HCT116 (cell line): ENCODE measurements at regions not wholly inside any gene's neighbourhood (a gene's known extent, or its start where the extent isn't known, plus 50 kb on each side); places are given as distances from the start of the nearest gene placed in this dataset.

Experiments
- ATAC-seq: fragments of 200-7000 bp; cut with Tn5 transposase; 2 replicates; pipeline ENCODE4 v1.9.1; 2020; ENCODE audit warnings: mild to moderate bottlenecking, moderate library complexity
- BruUV-seq: library from RNA; stranded (reverse); fragments of 400-500 nt; replicated peaks from 2 replicates; lab custom pipeline; 2021; lab: Mats Ljungman, UMichigan
- CTCF ChIA-PET: fragments of 300-600 bp; sonication (Branson Sonifier 250); formaldehyde crosslinking; loops from one replicate; lab custom pipeline; 2021; ENCODE audit warnings: antibody characterized with exemption; lab: Charles Lee
- POLR2A ChIA-PET: fragments of 300-600, 350-600 bp; sonication (Branson Sonifier 250); formaldehyde crosslinking; loops from one replicate; lab custom pipeline; 2021; ENCODE audit warnings: antibody characterized with exemption; lab: Charles Lee
- RAD21 ChIA-PET, 2 experiments: fragments of 300-600 bp; sonication (Branson Sonifier 250); formaldehyde crosslinking; loops; one replicate each; lab custom pipeline; 2023; ENCODE audit warnings: low total read pairs in 2 of 2; ENCODE audit not compliant: uncharacterized antibody in 2 of 2, unreplicated experiment in 2 of 2, low non-redundant PET in 1 of 2; lab: Charles Lee
- DNase-seq: peaks from one replicate; pipeline ENCODE4 v3.0.0-alpha.2; 2010; ENCODE audit warnings: low read depth, low spot score
- H2AFZ ChIP-seq: fragments of 200-600 bp; shearing (Covaris generic), sonication (generic); 2 replicates; pipeline ENCODE4 v1.6.1; 2017; ENCODE audit warnings: low read depth, mixed run types, mixed read lengths, antibody characterized with exemption, low read length; ENCODE audit not compliant: poor library complexity, severe bottlenecking
- H3K27ac ChIP-seq: 2 replicates; pipeline ENCODE4 v1.5.1; 2012; ENCODE audit warnings: low read depth, low read length
- H3K27me3 ChIP-seq: fragments of 200-600 bp; sonication (generic); 2 replicates; pipeline ENCODE4 v1.6.1; 2016; ENCODE audit warnings: mixed run types, low read length, mixed read lengths; ENCODE audit not compliant: insufficient read depth
- H3K36me3 ChIP-seq, 2 experiments: fragments of 200-500 bp in 1 of 2; fragments of 200-600 bp in 1 of 2; sonication (Bioruptor generic) in 1 of 2; sonication (generic) in 1 of 2; 2 replicates each; pipeline versions ENCODE4 v1.5.1 to v1.6.1; 2014 to 2016; ENCODE audit warnings: low read length in 2 of 2, inconsistent platforms in 1 of 2, mixed read lengths in 1 of 2, mixed run types in 1 of 2; ENCODE audit not compliant: insufficient read depth in 2 of 2, control insufficient read depth in 1 of 2
- H3K4me1 ChIP-seq, 2 experiments: fragments of 200-600 bp in 1 of 2; sonication (generic) in 1 of 2; 2 replicates each; pipeline versions ENCODE4 v1.5.1 to v1.6.1; 2012 to 2017; ENCODE audit warnings: low read length in 2 of 2, inconsistent platforms in 1 of 2, mild to moderate bottlenecking in 1 of 2, mixed read lengths in 1 of 2, mixed run types in 1 of 2, moderate library complexity in 1 of 2; ENCODE audit not compliant: insufficient read depth in 2 of 2, control insufficient read depth in 1 of 2
- H3K4me2 ChIP-seq: fragments of 200-600 bp; sonication (generic); 2 replicates; pipeline ENCODE4 v1.6.1; 2017; ENCODE audit warnings: mixed run types, low read length, mixed read lengths
- H3K4me3 ChIP-seq, 2 experiments: fragments of 200-600 bp in 1 of 2; sonication (generic) in 1 of 2; replicated peaks in 1 of 2; 2 replicates each; pipeline ENCODE4 v1.5.1; 2011 to 2016; ENCODE audit warnings: low read length in 2 of 2, control low read depth in 1 of 2, low read depth in 1 of 2, mild to moderate bottlenecking in 1 of 2, mixed read lengths in 1 of 2, mixed run types in 1 of 2
- H3K79me2 ChIP-seq: fragments of 200-600 bp; sonication (generic); 2 replicates; pipeline ENCODE4 v1.6.1; 2017; ENCODE audit warnings: mild to moderate bottlenecking, mixed run types, low read length, moderate library complexity, mixed read lengths; ENCODE audit not compliant: insufficient read depth
- H3K9ac ChIP-seq: fragments of 200-600 bp; sonication (generic); 2 replicates; pipeline ENCODE4 v1.6.1; 2016; ENCODE audit warnings: low read length, mixed read lengths
- H3K9me2 ChIP-seq: fragments of 200-600 bp; sonication (generic), shearing (Covaris generic); 2 replicates; pipeline ENCODE4 v1.6.1; 2017; ENCODE audit warnings: mixed run types, mild to moderate bottlenecking, moderate library complexity; ENCODE audit not compliant: insufficient read depth
- H3K9me3 ChIP-seq, 2 experiments: fragments of 200-500 bp in 1 of 2; fragments of 200-600 bp in 1 of 2; sonication (Bioruptor generic) in 1 of 2; sonication (generic) in 1 of 2; 2 replicates each; pipeline ENCODE4 v1.6.1; 2014 to 2017; ENCODE audit warnings: low read length in 2 of 2, mixed read lengths in 2 of 2, inconsistent platforms in 1 of 2, low read depth in 1 of 2, mild to moderate bottlenecking in 1 of 2, mixed run types in 1 of 2, moderate library complexity in 1 of 2; ENCODE audit not compliant: control insufficient read depth in 1 of 2, insufficient read depth in 1 of 2
- H4K20me1 ChIP-seq: fragments of 200-600 bp; sonication (generic), shearing (Covaris generic); 2 replicates; pipeline ENCODE4 v1.6.1; 2017; ENCODE audit warnings: mixed run types, mild to moderate bottlenecking, moderate library complexity; ENCODE audit not compliant: insufficient read depth
- CBX3 ChIP-seq: IDR thresholded peaks from 2 replicates; pipeline ENCODE4 v1.6.1; 2012; ENCODE audit warnings: low read depth
- EGR1 ChIP-seq: IDR thresholded peaks from 2 replicates; pipeline ENCODE4 v1.6.1; 2012; ENCODE audit warnings: low read depth
- ELF1 ChIP-seq: IDR thresholded peaks from 2 replicates; pipeline ENCODE4 v1.6.1; 2012; ENCODE audit warnings: low read depth, borderline replicate concordance
- POLR2A ChIP-seq: IDR thresholded peaks from 2 replicates; pipeline ENCODE4 v1.7.0; 2011; ENCODE audit warnings: borderline replicate concordance; ENCODE audit not compliant: insufficient read depth, insufficient read length; ENCODE audit errors: extremely low read depth
- SIN3A ChIP-seq: IDR thresholded peaks from 2 replicates; pipeline ENCODE4 v1.6.1; 2012; ENCODE audit warnings: low read depth
- SRF ChIP-seq: IDR thresholded peaks from 2 replicates; pipeline ENCODE4 v1.6.1; 2012; ENCODE audit warnings: low read depth
- ZFX ChIP-seq: fragments of 450-650 bp; IDR thresholded peaks from 2 replicates; pipeline ENCODE4 v1.6.1; 2017
- ZNF274 ChIP-seq: fragments of 200-500 bp; sonication (Bioruptor generic); IDR thresholded peaks from 2 replicates; pipeline ENCODE4 v1.6.1; 2014; ENCODE audit warnings: mild to moderate bottlenecking, low read depth, low read length, inconsistent platforms
- intact Hi-C: fragments of 100-400 bp; cut with micrococcal nuclease; formaldehyde crosslinking; loops from 2 replicates; pipeline ENCODE4 v1.10.0; 2022
- TF ChIP-seq, protein P1 (sequence below): IDR thresholded peaks from 2 replicates; pipeline ENCODE4 v1.6.1; 2012; ENCODE audit warnings: low read depth
- TF ChIP-seq, protein P2 (sequence below): IDR thresholded peaks from 2 replicates; pipeline ENCODE4 v1.6.1; 2012

DNA sequence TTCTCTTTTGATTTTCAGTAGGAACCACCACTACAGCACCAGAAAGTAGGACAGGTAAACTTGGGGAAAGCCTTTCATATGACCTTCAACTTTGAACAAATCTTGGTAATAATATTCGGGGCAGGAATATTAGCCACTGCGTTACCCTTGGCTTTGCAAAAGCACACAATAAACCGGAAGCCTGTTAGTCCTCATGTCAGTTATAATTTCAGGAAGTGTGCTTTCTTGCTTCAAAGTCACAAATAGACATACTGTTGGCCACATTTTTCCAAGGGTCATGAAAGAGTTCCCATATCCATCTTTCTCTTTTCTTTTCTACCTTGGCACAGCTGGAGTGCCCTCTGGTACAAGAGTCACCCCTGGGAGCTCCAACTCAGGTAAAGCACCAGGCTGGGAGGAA, 167.2 kb upstream of the CNTN1 start:
- no peak for TF ChIP-seq ZNF274
- TF ChIP-seq, protein P1, sequence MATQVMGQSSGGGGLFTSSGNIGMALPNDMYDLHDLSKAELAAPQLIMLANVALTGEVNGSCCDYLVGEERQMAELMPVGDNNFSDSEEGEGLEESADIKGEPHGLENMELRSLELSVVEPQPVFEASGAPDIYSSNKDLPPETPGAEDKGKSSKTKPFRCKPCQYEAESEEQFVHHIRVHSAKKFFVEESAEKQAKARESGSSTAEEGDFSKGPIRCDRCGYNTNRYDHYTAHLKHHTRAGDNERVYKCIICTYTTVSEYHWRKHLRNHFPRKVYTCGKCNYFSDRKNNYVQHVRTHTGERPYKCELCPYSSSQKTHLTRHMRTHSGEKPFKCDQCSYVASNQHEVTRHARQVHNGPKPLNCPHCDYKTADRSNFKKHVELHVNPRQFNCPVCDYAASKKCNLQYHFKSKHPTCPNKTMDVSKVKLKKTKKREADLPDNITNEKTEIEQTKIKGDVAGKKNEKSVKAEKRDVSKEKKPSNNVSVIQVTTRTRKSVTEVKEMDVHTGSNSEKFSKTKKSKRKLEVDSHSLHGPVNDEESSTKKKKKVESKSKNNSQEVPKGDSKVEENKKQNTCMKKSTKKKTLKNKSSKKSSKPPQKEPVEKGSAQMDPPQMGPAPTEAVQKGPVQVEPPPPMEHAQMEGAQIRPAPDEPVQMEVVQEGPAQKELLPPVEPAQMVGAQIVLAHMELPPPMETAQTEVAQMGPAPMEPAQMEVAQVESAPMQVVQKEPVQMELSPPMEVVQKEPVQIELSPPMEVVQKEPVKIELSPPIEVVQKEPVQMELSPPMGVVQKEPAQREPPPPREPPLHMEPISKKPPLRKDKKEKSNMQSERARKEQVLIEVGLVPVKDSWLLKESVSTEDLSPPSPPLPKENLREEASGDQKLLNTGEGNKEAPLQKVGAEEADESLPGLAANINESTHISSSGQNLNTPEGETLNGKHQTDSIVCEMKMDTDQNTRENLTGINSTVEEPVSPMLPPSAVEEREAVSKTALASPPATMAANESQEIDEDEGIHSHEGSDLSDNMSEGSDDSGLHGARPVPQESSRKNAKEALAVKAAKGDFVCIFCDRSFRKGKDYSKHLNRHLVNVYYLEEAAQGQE, result no peak
- TF ChIP-seq, all 23 proteins: peak for 0
- intact Hi-C loops, result no loop called here
- DNase-seq, result no peak
- no peaks in the 10 kb centered on the region for H3K9me3 ChIP-seq
- no peak overlapping the region for H3K4me3 ChIP-seq
- no peaks in the 10 kb centered on the region for H3K79me2 ChIP-seq
- no peaks in the 10 kb centered on the region for H3K27me3 ChIP-seq
- CTCF ChIA-PET, result no interaction called here
- no TSS peak for BruUV-seq
- no peaks in the 10 kb centered on the region for H3K9me2 ChIP-seq
- H3K4me2 ChIP-seq, result no peak overlapping the region
- POLR2A ChIA-PET, result no interaction called here
- no peaks in the 10 kb centered on the region for H3K4me1 ChIP-seq
- no peak overlapping the region for H3K27ac ChIP-seq
- H3K9ac ChIP-seq, result no peak overlapping the region
- no peaks in the 10 kb centered on the region for H3K36me3 ChIP-seq
- H2AFZ ChIP-seq, result no peak overlapping the region
- RAD21 ChIA-PET, result no interaction called here
- no peak for ATAC-seq
- no peaks in the 10 kb centered on the region for H4K20me1 ChIP-seq

DNA sequence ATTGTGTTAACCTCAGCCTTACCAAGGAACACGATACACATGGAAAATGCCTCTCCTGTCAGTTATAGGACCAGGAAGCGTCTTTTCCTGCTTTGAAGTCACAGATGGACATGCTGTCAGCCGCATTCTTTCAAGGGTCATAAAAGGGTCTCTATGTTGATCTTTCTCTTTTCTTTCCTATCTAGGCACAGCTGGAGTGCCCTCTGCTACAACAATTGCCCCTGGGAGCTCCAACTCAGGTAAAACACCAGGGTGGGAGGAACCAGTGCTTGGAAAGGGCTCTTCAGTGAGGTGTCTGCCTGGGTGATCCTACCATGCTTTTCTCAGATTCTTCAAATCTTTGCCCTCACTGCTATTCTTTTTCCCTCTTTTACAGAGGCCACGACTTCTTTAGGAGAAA, 157.4 kb upstream of the CNTN1 start:
- H3K79me2 ChIP-seq, result no peaks in the 10 kb centered on the region
- H3K27me3 ChIP-seq, result no peaks in the 10 kb centered on the region
- no peaks in the 10 kb centered on the region for H4K20me1 ChIP-seq
- intact Hi-C loops, result no loop called here
- POLR2A ChIA-PET, result no interaction called here
- no peak overlapping the region for H3K4me3 ChIP-seq
- H3K4me2 ChIP-seq, result no peak overlapping the region
- no peak overlapping the region for H3K9ac ChIP-seq
- ATAC-seq, result no peak
- no TSS peak for BruUV-seq
- H3K4me1 ChIP-seq, result no peaks in the 10 kb centered on the region
- H3K9me2 ChIP-seq, result no peaks in the 10 kb centered on the region
- RAD21 ChIA-PET, result no interaction called here
- DNase-seq, result no peak
- no peaks in the 10 kb centered on the region for H3K36me3 ChIP-seq
- no peak overlapping the region for H2AFZ ChIP-seq
- TF ChIP-seq CBX3 (no peak), ELF1 (no peak), EGR1 (no peak), SIN3A (no peak), ZFX (no peak), SRF (no peak), POLR2A (no peak)
- TF ChIP-seq, protein P2, sequence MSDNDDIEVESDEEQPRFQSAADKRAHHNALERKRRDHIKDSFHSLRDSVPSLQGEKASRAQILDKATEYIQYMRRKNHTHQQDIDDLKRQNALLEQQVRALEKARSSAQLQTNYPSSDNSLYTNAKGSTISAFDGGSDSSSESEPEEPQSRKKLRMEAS, result no peak
- TF ChIP-seq, all 23 proteins: peak for 0
- CTCF ChIA-PET, result no interaction called here
- H3K27ac ChIP-seq, result no peak overlapping the region
- no peaks in the 10 kb centered on the region for H3K9me3 ChIP-seq
